ENCODE measurements at regions not wholly inside any gene's neighbourhood (a gene's known extent, or its start where the extent isn't known, plus 50 kb on each side); places are given as distances from the start of the nearest gene placed in this dataset.
A peak's percentile ranks its signal among the peaks of the same experiment; 100 is the strongest.

GRCh38 chr16:77553130-77553529 lies 118.3 kb upstream of the ADAMTS18 start:
- no peak for DNase-seq (ENCODE audit: low read depth, low spot score)

- no peak for DNase-seq (ENCODE audit: low read depth, low spot score)
Observed at GRCh38 chr16:77555126-77555525, 120.3 kb upstream of the ADAMTS18 start.

GRCh38 chr16:77555791-77556190 lies 121.0 kb upstream of the ADAMTS18 start:
- no peak for DNase-seq (ENCODE audit: low read depth, low spot score)

GRCh38 chr16:77556201-77556873 lies 121.5 kb upstream of the ADAMTS18 start:
- DNase-seq (ENCODE audit: low read depth, low spot score) = peak; percentile 83

DNA sequence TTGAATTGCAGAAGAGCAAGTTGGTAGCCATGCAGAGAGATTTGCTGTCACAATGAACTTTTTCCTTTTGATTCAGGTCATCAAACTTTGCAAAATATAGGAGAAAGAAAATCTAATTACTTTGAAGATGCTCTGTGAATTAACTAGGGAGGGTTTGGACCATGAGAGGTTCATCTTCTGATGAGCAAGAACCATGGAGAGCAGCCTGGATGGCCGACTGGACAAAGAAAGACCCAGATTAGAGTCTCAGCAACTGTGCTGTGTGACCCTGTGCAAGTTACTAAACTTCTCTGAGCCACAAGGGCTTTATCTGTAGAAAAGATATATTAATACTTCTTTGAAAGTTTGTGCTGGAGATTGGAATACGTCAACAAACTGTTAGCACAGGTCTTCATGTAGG lies 122.6 kb upstream of the ADAMTS18 start:
- no peak for DNase-seq (ENCODE audit: low read depth, low spot score)

DNA sequence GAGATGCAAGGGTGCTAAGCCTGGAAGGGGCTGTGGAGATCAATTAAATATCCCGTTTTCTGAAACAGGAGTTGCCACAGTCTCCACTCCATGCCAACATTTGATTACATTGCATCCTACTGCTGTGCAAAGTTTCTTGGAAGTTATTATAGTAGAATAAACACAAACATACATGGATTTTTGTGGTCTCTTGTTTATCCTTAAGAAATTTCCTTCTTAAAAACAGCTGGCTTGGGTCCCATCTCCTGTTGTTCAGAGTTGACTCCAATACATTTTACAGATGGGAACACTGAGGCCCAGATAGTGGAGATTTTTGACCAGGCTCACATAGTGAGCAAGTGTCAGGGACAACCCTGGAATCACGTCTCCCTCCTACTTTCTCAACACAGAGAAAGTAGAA lies 124.0 kb upstream of the ADAMTS18 start:
- DNase-seq (ENCODE audit: low read depth, low spot score) = no peak

DNA sequence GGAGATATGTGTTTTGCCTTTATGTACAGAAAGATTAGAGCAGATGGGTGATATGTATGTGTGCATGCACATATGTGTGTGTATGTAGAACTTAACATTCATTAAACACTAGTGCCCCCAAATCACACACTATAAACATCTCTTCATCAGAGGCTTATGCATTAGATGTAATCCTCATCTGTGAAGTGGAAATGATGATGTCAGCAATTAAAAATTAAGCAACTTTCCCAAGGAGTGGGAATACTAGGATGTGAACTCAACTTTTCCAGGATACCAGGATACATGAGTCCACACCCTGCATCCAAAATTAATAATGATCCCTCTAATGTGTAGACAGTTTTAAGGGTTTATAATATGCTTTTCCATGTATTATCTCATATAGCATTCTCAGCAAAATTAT lies 127.7 kb upstream of the ADAMTS18 start:
- DNase-seq (ENCODE audit: low read depth, low spot score) = no peak

DNA sequence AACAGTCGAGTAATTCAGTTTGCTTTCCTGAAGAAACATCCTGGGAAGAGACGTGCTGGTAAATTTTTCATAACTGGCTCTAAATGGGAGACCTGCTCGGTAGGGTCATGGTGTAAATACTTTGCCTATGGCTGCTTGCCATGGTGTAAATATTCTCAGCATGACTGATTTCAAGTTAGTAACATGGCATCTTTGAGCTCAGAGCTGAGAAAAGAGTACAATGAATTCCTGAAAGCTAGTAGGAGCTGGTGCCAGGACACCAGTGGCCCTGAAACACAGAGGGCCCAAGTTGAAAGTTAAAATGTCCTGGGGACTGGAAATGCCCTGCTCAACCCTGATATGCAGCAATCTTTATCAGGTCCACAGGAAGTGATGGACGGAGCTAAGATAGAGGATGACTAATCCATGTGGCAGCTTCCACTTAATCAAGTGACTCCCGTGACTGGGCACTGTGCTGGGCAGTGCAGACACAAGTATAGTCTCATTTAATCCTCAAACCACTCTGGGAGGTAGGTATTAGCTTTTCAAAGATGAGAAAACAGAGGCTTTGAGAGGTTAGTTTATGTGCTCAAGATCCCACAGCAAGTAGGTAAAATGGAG lies 130.1 kb upstream of the ADAMTS18 start:
- no peak for DNase-seq (ENCODE audit: low read depth, low spot score)

- no peak for DNase-seq (ENCODE audit: low read depth, low spot score)
Observed at GRCh38 chr16:77569406-77569805, 134.6 kb upstream of the ADAMTS18 start.

DNA sequence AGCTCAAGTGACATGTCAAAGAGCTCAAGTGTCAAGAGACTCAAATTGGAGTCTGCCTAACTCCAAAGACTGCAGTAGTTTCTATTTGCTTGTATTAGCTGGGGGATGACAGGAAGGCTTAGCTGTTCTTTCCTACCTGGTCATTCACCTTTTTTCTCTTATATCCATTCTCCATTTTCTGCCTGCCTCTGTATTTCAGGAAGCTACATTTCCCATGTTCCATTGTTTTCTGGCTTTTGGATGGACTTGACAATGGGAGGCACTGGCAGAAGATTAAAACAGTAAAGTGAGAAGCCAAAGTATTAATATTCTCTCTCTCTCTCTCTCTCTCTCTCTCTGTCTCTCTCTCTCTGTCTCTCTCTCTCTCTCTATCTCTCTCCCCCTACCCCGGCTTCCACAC lies 135.7 kb upstream of the ADAMTS18 start:
- DNase-seq (ENCODE audit: low read depth, low spot score) = no peak

DNA sequence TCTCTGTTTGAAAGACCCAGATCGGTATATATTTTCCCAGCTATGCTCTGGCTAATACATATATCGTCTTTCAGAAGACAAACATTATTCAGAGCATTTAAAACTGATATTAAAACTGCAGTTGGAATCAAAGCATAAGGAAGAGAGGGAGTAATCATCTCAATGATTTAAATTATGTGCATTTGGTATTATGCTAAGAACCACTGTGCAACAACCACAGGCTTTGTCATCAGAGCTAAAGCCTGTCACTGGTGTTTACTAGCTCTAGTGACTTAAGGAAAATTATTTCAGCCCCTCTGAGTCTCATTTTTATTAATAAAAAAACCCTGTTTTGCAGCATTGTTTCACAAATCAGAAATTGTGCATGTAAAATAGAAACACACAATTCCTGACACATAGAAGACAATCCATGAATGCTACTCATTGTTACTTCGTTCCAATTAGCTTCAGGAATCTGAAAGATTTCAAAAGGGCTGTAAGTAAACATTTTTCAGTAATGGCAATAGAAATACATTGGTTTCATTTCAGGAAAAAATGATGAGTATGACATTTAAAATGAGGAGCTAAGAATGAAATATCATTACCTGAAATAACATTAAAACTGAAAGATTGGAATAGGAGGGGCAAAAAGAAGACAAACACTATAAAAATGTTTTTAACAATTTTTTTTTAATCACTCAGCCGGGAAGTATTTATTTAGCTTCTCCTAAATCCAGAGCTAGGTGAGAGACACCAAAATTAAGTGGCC lies 136.5 kb upstream of the ADAMTS18 start:
- no peak for DNase-seq (ENCODE audit: low read depth, low spot score)

- DNase-seq (ENCODE audit: low read depth, low spot score) = no peak
Observed at GRCh38 chr16:77574867-77575624, 140.2 kb upstream of the ADAMTS18 start.

DNA sequence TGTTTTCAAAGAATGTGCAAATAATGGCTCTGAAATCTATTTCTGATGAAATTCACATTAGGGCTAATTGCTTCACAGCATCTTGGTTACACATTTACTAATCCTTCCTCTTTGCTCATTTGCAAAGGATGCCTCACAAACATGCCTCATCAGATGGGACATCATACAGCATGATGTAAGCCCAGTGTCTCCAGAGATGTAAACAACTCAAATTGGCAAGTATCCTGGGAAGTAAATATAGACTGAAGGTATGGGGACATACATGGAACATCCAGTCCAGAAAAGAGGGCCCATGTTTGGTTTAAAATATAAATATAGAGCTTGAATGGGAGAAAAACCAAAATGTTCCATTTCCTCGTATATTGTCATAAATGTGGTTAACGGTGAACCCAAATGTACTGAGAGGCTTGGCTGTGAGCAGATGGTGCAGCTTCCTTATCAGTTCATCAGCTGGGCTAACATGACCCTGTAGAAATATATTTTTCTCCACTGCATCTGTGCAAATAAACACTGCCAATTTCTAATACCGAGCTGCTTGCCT lies 142.9 kb upstream of the NUDT7 start:
- DNase-seq (ENCODE audit: low read depth, low spot score) = no peak

GRCh38 chr16:77581706-77582105 lies 140.6 kb upstream of the NUDT7 start:
- DNase-seq (ENCODE audit: low read depth, low spot score) = no peak

DNA sequence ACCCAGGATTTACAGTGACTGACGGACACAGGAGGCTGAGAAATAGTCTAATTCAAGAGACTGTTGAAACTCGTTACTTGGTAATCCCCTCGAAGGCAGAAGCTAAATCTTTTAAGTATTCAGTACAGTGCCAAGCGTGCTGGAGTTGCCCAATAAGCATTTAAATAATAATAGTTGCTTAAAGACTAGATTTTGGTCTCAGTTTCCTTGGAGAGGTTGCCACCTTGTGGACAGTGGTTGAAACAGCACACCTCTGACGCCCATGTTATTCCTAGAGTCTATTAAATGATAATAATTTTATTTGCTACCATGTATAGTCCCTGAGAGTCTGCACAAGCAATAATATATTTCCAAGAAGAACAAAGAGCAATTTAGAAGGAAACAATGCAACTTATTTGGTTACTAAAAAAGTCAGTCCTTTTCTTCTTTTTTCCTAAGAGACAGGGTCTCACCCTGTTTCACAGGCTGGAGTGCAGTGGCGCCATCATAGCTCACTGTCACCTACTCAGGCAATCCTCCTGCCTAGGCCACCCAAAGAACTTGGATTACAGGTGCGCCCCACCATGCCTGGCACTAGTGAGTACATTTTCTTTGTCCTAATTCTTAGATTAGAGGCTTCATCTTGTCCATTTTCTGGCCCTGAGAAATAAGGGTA lies 138.0 kb upstream of the NUDT7 start:
- DNase-seq (ENCODE audit: low read depth, low spot score) = peak; percentile 51

DNA sequence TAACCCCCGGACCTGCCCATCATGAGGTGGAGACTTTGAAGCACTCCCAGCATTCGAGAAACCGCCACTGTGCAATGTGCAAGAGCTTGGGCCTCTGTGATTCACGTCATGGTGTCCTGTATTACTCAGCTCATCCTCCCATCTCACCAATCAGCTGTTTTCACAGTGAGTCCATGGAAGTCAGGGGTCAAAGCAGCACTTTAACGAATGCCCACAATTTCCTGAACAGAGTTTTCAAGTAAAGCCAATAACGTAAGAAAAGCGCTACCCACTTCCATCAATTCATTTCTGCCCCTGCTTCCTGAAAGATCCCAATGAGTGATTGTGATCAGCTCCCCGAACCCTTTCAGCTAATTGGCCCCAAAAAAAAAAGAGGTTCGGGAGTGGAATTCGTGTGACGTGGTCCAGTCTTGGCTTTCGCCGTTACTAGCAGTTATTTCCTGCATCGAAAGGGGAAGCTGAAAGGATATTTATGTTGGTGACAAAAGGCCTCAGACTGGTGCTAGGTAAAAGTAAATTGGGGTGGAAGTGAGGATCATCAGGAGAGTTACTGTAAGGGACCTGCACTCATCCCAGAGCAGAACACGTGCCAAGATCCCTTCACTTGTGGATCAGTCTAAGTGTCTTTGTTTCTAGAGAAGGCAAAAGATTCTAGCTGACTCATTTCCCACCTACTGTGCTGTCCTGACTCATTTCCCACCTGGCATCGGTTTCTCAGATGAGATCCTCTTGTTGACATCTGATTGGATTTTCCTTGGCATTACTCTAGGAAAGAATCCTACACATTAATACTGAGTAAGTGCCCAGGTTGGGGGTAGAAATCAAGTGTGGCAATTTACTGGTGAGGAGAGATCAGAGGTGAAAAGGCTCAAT lies 136.7 kb upstream of the NUDT7 start:
- no peak for DNase-seq (ENCODE audit: low read depth, low spot score)

DNA sequence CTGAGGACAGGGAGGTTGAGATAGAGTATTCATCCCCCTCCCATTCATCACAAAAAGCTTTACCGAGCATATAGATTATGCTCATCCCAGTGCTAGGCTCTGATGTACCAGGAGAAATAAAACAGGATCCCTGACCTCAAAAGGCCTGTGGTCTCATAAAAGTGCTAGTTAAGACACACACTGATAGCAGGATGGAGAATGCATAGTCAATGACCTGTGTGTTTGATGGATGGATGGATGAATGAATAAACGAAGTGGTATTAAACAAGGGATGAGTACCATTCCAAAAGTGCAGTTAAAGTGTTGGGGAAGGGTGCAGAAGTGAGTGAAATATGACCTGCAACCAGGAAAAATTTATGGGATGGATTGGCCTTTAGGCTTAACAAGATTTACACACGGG lies 133.9 kb upstream of the NUDT7 start:
- no peak for DNase-seq (ENCODE audit: low read depth, low spot score)

DNA sequence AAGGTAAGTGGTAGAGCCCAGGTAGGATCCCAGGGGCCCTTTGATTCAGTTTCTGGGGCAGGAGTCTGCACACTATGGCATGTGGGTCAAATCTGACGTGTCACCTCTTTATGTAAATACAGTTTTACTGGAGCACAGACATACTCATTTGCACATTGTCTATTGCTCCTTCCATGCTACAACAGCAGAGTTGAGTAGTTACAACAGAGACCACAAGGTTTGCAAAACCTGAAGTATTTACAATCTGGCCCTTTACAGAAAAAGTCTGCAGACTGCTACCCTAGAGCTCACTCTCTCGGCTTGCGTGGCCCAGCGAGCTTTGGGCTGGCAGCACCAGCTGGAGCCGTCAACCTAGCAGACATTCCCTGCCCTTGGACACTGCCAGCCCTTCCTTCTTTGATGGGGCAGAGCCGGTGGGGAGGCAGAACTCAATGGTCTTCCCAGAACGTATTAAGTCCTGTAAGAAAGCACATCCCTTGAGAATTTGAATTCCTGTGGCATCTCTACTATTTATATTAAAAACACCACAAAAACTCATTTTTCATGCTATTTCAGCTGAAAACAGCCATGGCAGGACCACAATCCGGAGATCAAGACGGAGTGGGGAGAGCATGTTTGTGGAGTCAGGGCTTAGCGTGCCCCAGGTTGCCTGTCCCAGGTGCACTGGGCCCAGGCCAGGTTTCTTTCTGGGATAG lies 133.1 kb upstream of the NUDT7 start:
- DNase-seq (ENCODE audit: low read depth, low spot score) = no peak

GRCh38 chr16:77590707-77591106 lies 131.6 kb upstream of the NUDT7 start:
- DNase-seq (ENCODE audit: low read depth, low spot score) = no peak

- DNase-seq (ENCODE audit: low read depth, low spot score) = no peak
Observed at GRCh38 chr16:77591347-77591746, 131.0 kb upstream of the NUDT7 start.
